C4-2B (cell line): ENCODE measurements at regions not wholly inside any gene's neighbourhood (a gene's known extent, or its start where the extent isn't known, plus 50 kb on each side); places are given as distances from the start of the nearest gene placed in this dataset.

ENCODE experiments used
- H3K27ac ChIP-seq: fragments of 450-650 bp; 2 replicates; pipeline ENCODE4 v1.5.1; 2017
- ZFX ChIP-seq: fragments of 450-650 bp; IDR thresholded peaks from 2 replicates; pipeline ENCODE4 v1.6.1; 2017
- TF ChIP-seq, protein P1 (sequence below): fragments of 450-650 bp; conservative IDR thresholded peaks from 2 replicates; pipeline ENCODE4 v1.5.1; 2017; ENCODE audit warnings: mild to moderate bottlenecking

DNA sequence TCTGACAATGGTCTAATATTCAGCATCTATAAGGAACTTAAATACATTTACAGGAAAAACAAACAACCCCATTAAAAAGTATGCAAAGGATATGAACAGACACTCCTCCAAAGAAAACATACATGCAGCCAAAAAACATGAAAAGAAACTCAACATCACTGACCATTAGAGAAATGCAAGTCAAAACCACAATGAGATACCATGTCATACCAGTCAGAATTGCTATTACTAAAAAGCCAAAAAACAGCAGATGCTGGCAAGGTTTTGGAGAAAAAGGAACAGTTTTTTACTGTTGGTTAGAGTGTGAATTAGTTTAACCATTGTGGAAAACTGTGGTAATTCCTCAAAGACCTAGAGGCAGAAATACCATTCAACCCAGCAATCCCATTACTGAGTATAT lies 339.0 kb upstream of the ADGRB3 start:
- no peak for TF ChIP-seq ZFX
- TF ChIP-seq, protein P1, sequence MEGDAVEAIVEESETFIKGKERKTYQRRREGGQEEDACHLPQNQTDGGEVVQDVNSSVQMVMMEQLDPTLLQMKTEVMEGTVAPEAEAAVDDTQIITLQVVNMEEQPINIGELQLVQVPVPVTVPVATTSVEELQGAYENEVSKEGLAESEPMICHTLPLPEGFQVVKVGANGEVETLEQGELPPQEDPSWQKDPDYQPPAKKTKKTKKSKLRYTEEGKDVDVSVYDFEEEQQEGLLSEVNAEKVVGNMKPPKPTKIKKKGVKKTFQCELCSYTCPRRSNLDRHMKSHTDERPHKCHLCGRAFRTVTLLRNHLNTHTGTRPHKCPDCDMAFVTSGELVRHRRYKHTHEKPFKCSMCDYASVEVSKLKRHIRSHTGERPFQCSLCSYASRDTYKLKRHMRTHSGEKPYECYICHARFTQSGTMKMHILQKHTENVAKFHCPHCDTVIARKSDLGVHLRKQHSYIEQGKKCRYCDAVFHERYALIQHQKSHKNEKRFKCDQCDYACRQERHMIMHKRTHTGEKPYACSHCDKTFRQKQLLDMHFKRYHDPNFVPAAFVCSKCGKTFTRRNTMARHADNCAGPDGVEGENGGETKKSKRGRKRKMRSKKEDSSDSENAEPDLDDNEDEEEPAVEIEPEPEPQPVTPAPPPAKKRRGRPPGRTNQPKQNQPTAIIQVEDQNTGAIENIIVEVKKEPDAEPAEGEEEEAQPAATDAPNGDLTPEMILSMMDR: no peak
- H3K27ac ChIP-seq: no peak overlapping the region

DNA sequence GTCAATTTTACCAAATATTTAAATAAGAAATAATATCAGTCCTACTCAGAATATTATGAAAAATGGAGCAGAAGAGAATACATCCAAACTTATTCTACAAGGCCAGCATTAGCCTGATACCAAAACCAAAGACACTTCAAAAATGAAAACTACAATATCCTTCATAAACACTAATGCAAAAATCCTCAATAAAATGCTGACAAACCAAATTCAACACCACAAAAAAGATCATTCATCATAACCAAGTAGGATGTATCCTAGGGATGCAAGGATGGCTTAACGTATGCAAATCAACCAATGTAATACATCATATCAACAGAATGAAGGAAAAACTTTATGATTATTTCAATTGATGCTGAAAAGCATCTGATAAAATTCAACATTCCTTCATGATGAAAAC lies 352.4 kb upstream of the ADGRB3 start:
- no peak overlapping the region for H3K27ac ChIP-seq

DNA sequence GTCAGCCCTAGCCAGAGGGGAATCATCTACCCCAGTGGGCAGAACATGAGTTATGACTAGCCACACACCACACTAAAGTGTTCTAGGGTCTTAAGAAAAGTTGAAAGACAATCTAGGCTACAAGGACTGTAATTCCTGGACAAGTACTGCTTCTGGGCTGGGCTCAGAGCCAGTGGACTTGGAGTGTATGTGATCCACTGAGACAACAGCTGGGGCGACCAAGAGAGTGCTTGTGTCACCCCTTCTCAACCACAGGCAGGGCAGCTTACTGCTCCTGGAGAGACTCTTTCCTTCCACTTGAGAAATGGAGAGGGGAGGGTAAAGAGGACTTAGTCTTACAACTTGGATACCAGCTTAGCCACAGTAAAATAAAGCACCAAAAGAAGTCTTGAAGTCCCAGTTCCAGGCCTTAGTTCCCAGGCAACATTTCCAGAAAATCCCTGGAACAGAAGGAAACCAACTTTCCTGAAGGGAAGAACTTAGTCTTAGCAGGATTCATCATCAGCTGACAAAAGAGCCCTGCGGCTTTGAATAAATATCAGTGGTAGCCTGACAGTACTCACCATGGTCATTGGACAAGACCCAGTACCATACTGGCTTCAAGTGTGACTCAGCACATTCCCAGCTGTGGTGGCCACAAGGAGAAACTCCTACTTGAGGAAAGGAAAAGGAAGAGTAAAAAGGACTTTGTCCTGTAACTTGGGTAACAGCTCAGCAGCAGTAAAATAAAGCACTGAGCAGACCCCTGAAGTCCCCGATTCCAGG lies 355.1 kb upstream of the ADGRB3 start:
- TF ChIP-seq ZFX: no peak
- TF ChIP-seq, protein P1: no peak
- H3K27ac ChIP-seq: no peak overlapping the region

More for the DNA sequence above, 352.4 kb upstream of the ADGRB3 start:
- TF ChIP-seq, protein P1: no peak
- TF ChIP-seq ZFX: no peak

DNA sequence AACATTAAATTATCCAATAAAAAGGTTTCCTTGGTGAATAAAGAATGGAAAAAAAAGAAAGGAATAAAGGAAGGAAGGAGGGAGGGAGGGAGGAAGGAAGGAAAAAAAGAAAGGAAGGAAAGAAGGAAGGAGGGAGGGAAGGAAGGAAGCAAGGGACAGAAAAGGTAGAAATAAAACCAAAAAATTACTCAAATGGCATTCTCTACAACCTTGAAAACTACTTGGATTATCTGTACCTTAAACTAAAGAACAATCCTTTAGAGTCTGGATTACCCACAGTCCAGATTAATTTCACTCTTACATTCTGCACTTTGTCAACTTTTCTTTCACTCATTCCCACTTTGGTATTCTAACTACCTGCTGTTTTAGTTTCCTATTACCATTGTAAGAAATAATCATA lies 361.8 kb upstream of the ADGRB3 start:
- TF ChIP-seq, protein P1: no peak
- TF ChIP-seq ZFX: no peak
- no peak overlapping the region for H3K27ac ChIP-seq

DNA sequence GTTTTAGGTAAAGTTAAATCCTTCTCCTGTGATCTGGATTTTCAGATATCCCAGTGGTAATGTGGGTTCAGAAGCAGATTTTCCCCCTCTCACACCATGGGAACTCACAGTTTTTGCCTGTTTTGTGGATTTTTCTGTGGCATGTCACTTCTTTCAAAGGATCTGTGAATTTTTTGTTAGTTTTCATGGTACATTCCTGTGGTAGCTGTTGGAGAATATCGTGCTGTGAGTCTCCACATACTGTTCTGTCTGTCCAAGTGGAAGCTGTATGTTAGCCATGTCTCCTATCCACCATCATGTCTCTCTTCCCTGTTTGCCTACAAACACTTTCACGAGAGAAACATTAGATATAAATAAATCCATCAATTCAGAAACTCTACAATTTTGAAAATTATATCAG lies 378.7 kb upstream of the ADGRB3 start:
- H3K27ac ChIP-seq: no peak overlapping the region
- TF ChIP-seq ZFX: no peak
- TF ChIP-seq, protein P1: no peak

DNA sequence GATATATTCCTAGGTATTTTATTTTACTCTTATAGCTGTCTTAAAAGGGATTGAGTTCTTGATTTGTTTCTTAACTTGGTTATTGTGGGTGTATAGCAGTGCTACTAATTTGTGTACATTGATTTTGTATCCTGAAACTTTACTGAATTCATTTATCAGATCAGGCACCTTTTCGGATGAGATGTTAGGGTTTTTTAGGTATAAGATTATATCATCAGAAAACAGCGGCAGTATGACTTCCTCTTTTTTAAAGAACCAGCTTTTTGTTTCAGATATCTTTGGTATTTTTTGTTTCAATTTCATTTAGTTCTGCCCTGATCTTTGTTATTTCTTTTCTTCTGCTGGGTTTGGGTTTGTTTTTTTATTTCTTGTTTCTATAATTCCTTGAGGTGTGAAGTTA lies 382.4 kb upstream of the ADGRB3 start:
- no peak overlapping the region for H3K27ac ChIP-seq
- TF ChIP-seq, protein P1: no peak
- TF ChIP-seq ZFX: no peak

DNA sequence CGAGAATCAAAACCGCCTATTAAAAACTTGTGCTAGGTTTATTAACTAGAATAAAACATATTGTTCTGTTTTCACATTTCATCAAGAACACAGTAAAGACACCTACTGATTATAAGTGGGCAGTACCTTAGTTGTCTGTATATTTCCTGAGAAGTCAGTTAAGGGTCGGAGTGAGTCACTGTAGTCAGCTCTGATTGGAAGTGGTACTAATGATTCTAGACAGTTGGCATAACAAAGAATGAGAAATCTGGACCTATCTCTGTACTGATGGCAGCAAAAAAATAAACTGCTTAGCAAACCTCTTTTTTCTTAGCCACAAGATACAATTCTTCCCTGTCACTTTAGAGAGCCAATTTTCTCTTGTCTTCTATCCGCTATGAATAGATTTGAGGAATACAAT lies 387.3 kb upstream of the ADGRB3 start:
- TF ChIP-seq, protein P1: no peak
- TF ChIP-seq ZFX: no peak
- no peak overlapping the region for H3K27ac ChIP-seq
